Pons (tissue), 1 donor: ENCODE measurements at regions not wholly inside any gene's neighbourhood (a gene's known extent, or its start where the extent isn't known, plus 50 kb on each side); places are given as distances from the start of the nearest gene placed in this dataset.

Experiments
- DNase-seq: peaks from one replicate; pipeline ENCODE4 v3.0.0-alpha.2; 2016; ENCODE audit warnings: low spot score

DNA sequence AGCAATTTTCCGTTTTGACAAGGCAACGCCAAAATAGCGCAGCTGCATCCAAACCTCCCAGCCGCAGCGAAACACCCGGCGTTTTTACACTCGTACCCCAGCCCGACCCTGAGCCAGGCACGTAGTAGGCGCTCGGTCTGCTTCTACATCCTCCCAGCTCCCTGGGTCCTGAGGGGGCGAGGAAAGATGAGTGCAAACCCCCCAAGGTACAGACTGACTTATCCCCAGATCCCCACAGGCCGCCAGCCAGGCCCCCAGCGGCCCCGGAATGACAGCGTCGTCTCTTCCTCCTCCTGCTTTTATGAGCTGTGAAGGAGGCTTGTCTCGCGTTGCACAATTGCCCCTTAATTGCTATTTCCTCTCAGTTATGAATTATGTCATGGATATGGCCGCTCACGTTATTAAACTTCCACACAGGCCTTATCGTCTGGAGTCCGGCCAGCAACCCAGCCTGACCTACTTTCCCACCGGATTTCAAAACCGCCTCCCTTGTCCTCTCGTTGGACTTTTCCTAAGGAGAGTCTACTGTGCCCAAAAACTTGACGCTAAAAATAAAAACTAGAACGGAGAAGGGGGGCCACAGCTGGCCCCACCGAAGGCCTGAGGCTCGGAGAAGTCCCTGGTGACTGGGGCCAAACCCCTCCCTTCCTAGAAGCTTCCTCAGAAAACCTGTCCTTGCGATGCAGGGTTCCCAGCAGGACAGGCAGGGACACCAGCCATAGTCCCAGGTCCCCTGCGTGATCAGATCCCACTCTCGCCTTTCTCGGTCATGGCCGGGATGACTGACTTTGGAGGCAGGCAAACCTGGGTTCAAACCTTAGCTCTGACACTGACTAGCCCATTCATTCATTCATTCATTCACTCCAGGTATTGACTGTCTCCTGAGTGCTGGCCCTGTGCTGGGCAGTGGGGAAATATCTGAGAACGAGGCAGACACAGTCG lies 130.9 kb upstream of the PTPN1 start:
- DNase-seq = peak; percentile 11

GRCh38 chr20:50379991-50380696 lies 130.0 kb upstream of the PTPN1 start:
- no peak for DNase-seq

DNA sequence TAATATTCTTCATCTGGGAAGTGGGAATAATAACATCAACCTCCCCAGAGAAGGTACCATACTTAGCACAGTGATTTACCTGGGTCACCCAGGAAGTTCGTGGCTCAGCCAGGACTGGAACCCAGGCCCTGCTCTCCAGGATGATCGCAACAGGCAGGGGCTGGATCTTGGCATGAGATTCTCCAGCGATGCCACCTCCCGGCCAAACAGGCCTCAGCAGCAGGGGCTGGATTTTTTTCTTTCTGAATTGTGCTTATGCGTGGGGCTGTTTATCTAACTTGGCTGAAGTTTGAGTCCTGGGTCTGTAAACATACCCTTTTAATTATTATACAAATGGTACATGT lies 129.5 kb upstream of the PTPN1 start:
- no peak for DNase-seq

DNA sequence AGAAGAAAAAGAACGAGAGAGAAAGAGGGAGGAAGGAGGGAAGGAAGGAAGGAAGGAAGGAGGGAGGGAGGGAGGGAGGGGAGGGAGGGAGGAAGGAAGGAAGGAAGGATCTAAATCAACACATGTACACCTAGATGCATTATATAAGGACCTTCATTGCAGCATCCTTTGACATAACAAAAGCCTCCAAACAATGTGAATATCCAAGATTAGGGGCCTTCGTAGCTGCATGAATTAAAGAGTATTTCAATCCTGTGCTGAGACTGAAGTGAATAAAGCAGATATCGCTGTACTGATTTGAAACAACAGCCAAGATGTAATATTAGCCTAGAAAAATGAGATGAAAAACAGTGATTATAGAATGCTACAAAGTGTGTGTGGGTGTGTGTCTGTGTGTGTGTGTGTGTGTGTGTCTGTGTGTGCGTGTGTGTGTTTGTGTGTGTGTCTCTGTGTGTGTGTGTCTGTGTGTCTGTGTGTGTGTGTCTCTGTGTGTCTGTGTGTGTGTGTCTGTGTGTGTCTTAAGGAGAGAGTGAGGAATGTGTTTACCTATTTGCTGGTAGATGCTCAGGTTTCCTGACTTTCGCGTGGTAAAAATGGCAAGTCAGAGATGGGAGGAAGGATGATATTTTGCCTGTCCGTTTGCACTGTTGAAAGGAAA lies 129.0 kb upstream of the PTPN1 start:
- DNase-seq = no peak

DNA sequence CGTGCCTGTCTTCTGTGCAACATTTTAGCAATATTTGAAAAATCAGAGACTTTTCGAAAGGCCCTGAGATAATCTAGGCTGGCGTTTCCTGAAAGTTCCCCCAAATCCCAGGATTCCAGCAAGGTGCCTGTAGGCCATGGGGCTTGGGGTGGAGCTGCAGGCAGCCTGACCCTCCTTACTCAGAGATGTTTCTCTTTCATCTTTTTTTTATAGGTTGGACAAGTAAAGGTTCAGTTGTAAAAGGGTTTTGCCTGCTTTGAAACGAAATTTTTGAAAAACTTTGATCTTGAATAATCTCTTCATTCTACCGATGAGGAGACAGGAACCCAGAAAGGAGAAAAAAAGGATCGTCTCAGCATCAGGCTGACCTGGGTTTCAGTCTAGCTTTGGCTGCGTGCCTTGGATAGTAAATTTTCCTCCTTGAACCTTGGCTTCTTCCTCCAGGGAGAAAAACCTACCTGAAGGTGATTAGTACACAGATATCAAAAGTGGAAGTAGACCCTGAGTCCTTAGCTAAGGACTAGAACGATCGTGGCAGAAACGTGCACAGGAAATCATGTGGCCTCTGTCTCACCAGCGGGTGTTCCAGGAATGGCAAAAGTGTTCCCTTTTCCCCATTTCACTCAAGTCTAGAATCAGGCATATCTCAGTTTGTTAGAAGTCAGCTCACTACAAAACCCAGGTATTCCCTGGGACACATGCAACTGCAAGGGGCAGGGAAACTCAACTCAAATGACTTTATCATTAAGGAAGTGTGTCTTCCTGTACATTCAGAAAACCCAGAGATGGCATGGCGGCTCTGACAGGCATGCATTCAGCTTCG lies 128.2 kb upstream of the PTPN1 start:
- DNase-seq = peak; percentile 56

DNA sequence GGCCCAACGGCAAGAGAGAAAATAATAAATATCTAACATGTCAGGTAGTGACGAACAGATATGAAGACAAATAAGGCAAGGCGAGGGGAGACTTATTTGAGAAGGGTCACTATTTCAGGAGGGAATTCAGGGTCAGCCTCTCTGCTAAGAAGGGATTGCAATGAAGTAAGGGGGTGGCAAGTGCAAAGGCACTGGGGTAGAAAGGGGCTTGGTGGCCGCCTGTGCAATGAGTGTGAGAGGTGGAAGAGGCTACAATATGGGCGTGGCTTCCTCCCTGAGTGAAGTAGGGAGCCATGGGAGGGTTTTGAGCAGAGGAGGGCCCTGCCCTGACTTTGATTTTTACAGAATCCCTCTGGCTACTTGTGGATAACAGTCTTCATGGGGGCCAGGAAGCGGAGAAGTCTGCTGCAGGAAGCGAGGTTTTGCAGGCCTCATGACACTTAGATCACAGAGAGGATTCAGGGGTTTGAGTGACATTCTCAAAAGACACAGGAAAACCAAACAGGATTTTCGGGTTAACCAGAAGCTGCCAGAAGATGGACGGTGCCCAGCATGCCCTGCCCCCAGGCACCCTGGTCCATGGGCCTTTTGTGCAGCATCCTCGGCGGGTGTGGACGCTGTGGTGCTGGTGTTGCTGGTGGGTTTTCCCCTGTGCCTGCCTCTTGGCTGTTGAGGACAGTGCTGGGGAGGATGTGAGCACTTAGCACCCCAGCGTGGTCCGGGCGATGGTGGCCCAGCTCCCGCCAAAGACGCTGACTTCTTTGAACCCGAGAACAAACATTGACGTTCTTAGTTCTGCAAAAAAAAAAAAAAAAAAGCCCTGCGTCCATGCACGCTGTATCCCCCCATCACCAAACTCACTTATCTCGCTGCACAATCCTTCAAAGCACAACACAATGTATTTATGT lies 124.2 kb upstream of the PTPN1 start:
- DNase-seq = no peak

DNA sequence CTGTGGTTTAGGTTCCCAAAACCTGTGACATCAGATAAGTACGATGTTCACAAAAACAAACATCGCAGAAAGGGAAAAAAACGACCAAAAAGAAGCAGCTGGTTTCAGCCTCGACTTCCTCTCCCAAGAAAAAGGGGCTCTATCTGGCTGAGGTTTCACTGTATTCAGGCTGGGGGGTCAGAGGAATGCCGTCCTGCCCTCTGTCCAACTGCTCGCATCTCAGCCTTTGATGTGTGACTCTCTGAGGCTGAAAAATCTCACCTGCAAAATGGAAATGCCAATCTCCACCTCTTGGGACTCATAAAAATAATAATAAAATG lies 123.6 kb upstream of the PTPN1 start:
- DNase-seq = no peak

DNA sequence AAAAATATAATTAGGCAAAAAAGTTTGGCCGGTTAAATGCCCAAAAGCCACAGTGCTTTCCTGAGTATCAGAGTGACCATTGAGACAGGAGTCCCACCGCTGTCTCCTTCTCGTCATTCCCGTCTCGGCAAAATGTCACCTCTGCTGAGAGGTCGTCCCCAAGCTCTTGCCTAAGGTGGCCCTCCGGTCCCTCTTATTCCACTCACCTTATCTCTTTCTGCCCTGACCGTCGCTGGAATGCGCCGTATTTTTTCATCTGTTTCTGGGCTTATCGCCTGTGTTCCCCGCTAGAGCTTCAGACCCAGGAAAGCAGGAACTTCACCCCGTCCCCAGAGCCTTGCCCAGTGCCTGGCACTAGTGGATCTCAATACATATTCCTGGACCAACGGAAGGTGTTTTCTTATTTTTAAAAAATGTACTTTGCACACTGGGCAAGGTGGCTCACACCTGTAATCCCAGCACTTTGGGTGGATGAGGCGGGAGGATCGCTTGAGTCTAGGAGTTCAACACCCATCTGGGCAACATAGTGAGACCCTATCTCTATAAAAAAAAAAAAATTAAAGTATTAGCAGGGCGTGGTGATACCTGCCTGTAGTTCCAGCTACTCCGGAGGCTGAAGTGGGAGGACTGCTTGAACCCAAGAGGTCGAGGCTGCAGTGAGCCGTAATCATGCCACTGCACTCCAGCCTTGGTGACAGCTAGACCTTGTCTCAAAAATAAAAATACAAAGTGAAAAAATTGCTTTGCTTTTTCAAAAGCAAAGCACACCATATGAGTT lies 122.8 kb upstream of the PTPN1 start:
- DNase-seq = no peak

- DNase-seq = no peak
Measured at GRCh38 chr20:50387996-50388332, 122.2 kb upstream of the PTPN1 start.

DNA sequence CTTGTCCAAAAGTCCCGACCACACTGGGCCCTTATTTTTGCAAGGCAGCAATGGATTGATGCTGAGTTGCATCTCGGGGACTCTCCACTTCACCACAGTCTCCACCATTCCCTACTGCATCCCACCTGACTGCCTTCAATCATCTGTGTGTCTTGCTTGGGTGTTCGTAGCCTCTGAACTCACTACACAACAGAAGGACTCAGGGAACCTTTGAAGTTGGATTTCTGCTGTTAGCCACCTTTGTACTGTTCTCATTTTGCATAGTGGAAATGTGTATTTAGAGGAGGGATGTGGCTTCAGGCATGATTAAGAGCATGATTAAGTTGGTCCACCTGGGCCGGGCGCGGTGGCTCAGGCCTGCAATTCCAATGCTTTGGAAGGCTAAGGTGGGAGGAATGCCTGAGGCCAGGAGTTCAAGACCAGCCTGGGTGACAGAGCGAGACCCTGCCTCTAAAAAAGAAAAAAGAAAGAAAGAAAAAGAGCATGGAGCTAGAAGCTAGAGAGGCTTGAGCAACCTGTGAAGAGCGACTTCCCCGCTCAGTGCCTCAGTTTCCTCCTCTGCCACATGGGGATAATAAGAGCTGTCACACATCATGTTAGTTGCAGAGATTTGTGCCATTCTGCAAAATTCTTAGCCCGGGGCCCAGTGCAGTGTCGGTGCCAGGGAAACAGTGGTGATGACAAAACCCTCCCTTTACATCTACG lies 121.3 kb upstream of the PTPN1 start:
- no peak for DNase-seq

DNA sequence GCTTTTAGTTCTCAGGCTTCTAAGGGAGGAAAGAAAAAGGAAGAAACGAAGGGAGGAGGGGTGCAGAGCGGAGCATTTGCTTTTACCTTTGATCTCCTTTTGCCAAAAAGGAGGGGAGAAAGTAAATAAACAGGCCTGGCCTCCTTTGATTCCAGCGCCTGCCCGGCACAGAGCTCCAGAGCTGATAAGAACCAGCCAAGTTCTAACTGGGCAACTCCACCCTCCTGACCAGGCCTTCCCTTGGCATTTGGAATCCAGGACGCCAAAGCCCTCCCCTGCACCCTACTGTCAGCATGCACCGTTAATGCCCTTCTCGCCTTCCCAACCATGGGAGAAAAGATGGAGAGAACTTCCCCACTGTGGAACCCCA lies 120.8 kb upstream of the PTPN1 start:
- DNase-seq = no peak

DNA sequence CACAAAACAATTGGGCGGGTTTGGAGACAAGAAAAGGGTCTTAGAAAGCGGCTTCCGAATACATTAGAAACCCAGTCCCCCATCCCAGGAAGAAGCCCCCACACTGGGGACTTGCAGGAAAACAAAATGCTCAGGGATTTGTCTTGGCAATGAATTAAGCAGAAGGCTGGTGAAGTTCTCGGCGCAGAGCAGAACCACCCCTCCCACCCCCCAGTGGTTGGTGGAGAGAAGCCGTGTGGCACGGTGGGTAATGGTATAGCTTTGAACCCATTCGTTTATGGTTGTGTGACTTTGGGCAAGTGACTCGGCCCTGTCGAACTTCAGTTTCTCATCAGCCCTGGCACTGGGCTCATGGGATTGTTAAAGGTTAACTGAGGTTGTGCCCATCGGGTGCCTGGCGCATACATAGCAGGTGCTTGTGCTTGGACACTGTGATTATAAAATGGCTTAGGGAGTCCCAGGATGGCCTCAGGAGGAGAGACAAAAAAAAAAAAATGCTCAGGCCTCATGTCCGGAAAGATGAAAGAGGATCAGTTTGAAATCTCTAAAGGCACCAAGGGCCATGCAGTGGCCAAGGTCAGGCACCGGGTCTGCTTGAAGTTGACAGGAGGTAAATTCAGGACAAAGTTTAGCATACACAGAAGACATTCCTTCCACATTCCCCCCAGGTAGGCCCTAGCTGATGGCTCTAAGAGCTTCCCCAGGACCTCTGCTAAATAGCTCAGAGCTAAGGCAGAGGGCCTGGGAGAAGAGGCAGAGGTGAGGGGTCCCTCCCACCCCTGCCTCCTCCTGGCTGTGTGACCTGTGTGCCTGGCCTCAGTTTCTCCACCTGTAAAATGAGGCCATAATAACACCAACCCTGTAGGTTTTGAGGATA lies 120.1 kb upstream of the PTPN1 start:
- DNase-seq = no peak

DNA sequence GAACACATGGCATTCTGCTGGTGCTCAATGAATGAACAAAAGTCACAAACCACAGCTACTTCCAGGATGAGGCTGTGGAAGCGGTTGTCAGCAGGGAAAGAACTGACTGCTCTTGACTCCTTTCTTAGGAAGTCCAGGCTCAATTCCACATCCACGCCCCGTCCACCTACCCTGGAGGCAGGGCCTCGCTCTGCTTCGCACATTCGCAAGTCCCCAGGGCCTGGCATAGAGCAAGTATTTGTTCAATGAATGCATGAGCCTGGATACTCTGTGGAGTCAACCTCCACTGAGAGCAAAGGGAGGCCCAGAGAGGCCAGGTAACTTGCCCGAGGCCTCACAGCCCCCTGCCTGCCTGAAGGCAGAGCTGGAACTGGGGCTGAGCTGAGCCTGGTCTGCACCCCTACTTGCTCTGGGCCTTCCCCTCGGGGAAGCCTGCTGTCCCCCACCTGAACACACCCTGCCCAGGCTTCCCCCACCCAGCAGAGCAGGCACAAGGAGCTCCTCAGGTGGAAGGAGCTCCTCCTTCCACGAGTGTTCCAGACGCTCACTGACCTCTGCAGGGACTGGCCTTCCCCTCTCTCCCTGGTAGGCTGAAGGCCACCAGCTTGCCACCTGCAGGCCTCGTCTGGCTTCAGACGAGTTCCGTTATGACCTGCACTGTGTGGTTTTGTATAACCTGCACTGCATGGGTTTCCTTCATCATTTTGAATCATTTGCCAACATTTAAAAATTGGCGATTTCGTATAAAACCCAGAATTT lies 119.3 kb upstream of the PTPN1 start:
- no peak for DNase-seq

- DNase-seq = no peak
Measured at GRCh38 chr20:50391444-50392137, 118.6 kb upstream of the PTPN1 start.

GRCh38 chr20:50392138-50392866 lies 117.9 kb upstream of the PTPN1 start:
- no peak for DNase-seq

- no peak for DNase-seq
Measured at GRCh38 chr20:50393242-50393641, 116.9 kb upstream of the PTPN1 start.
